ENCODE measurements at regions not wholly inside any gene's neighbourhood (a gene's known extent, or its start where the extent isn't known, plus 50 kb on each side); places are given as distances from the start of the nearest gene placed in this dataset.

- TF ChIP-seq CTCF (IDR thresholded peaks at IDR 0.05; ENCODE audit: unreplicated experiment in 3 of 3): no peak
- H3K9me3 Mint-ChIP-seq: peaks cover 47% of the 10 kb centered on the region
- peaks cover 11% of the 10 kb centered on the region for H3K27me3 Mint-ChIP-seq (ENCODE audit: low read depth)
- H3K4me3 Mint-ChIP-seq: no peak overlapping the region
- no peak overlapping the region for H3K27ac Mint-ChIP-seq
- H3K4me1 Mint-ChIP-seq: no peaks in the 10 kb centered on the region
- H3K36me3 Mint-ChIP-seq (ENCODE audit: low read depth): peaks cover 5% of the 10 kb centered on the region
These were observed 389.6 kb upstream of the HS6ST1 start for GRCh38 chr2:128708106-128708816.

- Mint-ChIP-seq H3K36me3 (ENCODE audit: low read depth) (peaks cover 5% of the 10 kb centered on the region), H3K9me3 (peaks cover 35% of the 10 kb centered on the region), H3K4me3 (no peak overlapping the region), H3K27me3 (ENCODE audit: low read depth) (peaks cover 11% of the 10 kb centered on the region), H3K27ac (no peak overlapping the region), H3K4me1 (no peaks in the 10 kb centered on the region)
- TF ChIP-seq CTCF (IDR thresholded peaks at IDR 0.05; ENCODE audit: unreplicated experiment in 3 of 3): no peak
These were observed 391.6 kb upstream of the HS6ST1 start for GRCh38 chr2:128710242-128710641.

GRCh38 chr2:128710729-128711128 lies 392.1 kb upstream of the HS6ST1 start:
- no peak for TF ChIP-seq CTCF (IDR thresholded peaks at IDR 0.05; ENCODE audit: unreplicated experiment in 3 of 3)
- Mint-ChIP-seq H3K4me3 (no peak overlapping the region), H3K9me3 (peaks cover 35% of the 10 kb centered on the region), H3K36me3 (ENCODE audit: low read depth) (peaks cover 5% of the 10 kb centered on the region), H3K27ac (no peak overlapping the region), H3K4me1 (no peaks in the 10 kb centered on the region), H3K27me3 (ENCODE audit: low read depth) (peaks cover 11% of the 10 kb centered on the region)

- H3K27me3 Mint-ChIP-seq (ENCODE audit: low read depth): peaks cover 17% of the 10 kb centered on the region
- no peak for TF ChIP-seq CTCF (IDR thresholded peaks at IDR 0.05; ENCODE audit: unreplicated experiment in 3 of 3)
- H3K4me3 Mint-ChIP-seq: no peak overlapping the region
- no peaks in the 10 kb centered on the region for H3K4me1 Mint-ChIP-seq
- peaks cover 12% of the 10 kb centered on the region for H3K9me3 Mint-ChIP-seq
- no peaks in the 10 kb centered on the region for H3K36me3 Mint-ChIP-seq (ENCODE audit: low read depth)
- no peak overlapping the region for H3K27ac Mint-ChIP-seq
These were observed 395.6 kb upstream of the HS6ST1 start for GRCh38 chr2:128714285-128714684.

- Mint-ChIP-seq H3K27me3 (ENCODE audit: low read depth) (peaks cover 17% of the 10 kb centered on the region), H3K4me1 (no peaks in the 10 kb centered on the region), H3K9me3 (peaks cover 6% of the 10 kb centered on the region), H3K36me3 (ENCODE audit: low read depth) (no peaks in the 10 kb centered on the region), H3K27ac (no peak overlapping the region), H3K4me3 (no peak overlapping the region)
- TF ChIP-seq CTCF (IDR thresholded peaks at IDR 0.05; ENCODE audit: unreplicated experiment in 3 of 3): no peak
These were observed 396.2 kb upstream of the HS6ST1 start for GRCh38 chr2:128714851-128715312.

GRCh38 chr2:128715360-128715759 lies 396.7 kb upstream of the HS6ST1 start:
- Mint-ChIP-seq H3K4me1 (no peaks in the 10 kb centered on the region), H3K27me3 (ENCODE audit: low read depth) (peaks cover 16% of the 10 kb centered on the region), H3K9me3 (peaks cover 6% of the 10 kb centered on the region), H3K4me3 (no peak overlapping the region), H3K27ac (no peak overlapping the region), H3K36me3 (ENCODE audit: low read depth) (no peaks in the 10 kb centered on the region)
- TF ChIP-seq CTCF (IDR thresholded peaks at IDR 0.05; ENCODE audit: unreplicated experiment in 3 of 3): no peak

Data from nephron (organoid).